WTC11 (cell line): ENCODE measurements at regions not wholly inside any gene's neighbourhood (a gene's known extent, or its start where the extent isn't known, plus 50 kb on each side); places are given as distances from the start of the nearest gene placed in this dataset.

Source experiments
- ATAC-seq: fragments of 200-7000 bp; cut with Tn5 transposase; 2 replicates; pipeline ENCODE4 v1.10.0; 2021; ENCODE audit warnings: mild to moderate bottlenecking, moderate library complexity
- CTCF ChIA-PET: fragments of 300-600 bp; sonication (Branson Sonifier 250); formaldehyde crosslinking; loops from one replicate; lab custom pipeline; 2021; ENCODE audit warnings: antibody characterized with exemption; lab: Charles Lee
- POLR2A ChIA-PET: fragments of 350-600 bp; sonication (Branson Sonifier 250); formaldehyde crosslinking; loops from one replicate; lab custom pipeline; 2021; ENCODE audit warnings: antibody characterized with exemption; lab: Charles Lee
- DNase-seq: peaks from one replicate; pipeline ENCODE4 v3.0.0; 2021; ENCODE audit warnings: low spot score
- H3K27ac Mint-ChIP-seq: 2 replicates; pipeline ENCODE4 v1.8.0; 2021; ENCODE audit warnings: mixed read lengths
- H3K27me3 Mint-ChIP-seq: 2 replicates; pipeline ENCODE4 v1.8.0; 2021; ENCODE audit warnings: low read depth, mild to moderate bottlenecking, moderate library complexity, mixed read lengths
- H3K36me3 Mint-ChIP-seq: 2 replicates; pipeline ENCODE4 v1.8.0; 2021; ENCODE audit warnings: mixed read lengths
- H3K4me1 Mint-ChIP-seq: 2 replicates; pipeline ENCODE4 v1.8.0; 2022; ENCODE audit warnings: mixed read lengths
- H3K4me3 Mint-ChIP-seq: 2 replicates; pipeline ENCODE4 v1.8.0; 2021; ENCODE audit warnings: mild to moderate bottlenecking, moderate library complexity, mixed read lengths
- H3K9me3 Mint-ChIP-seq: 2 replicates; pipeline ENCODE4 v1.8.0; 2021; ENCODE audit warnings: mixed read lengths
- ATF3 ChIP-seq: sonication (generic); formaldehyde crosslinking; conservative IDR thresholded peaks from 2 replicates; pipeline ENCODE4 v1.8.1; 2022; ENCODE audit warnings: mild to moderate bottlenecking, missing genetic modification reagents
- CTCF ChIP-seq: fragments of 200-600 bp; IDR thresholded peaks from 2 replicates; pipeline ENCODE4 v1.8.0; 2022; ENCODE audit warnings: antibody characterized with exemption
- ESRRA ChIP-seq: sonication (generic); formaldehyde crosslinking; IDR thresholded peaks from 2 replicates; pipeline ENCODE4 v1.8.1; 2022; ENCODE audit warnings: mild to moderate bottlenecking, missing genetic modification reagents, borderline replicate concordance
- ETV6 ChIP-seq: sonication (generic); formaldehyde crosslinking; IDR thresholded peaks from 2 replicates; pipeline ENCODE4 v1.8.1; 2022; ENCODE audit warnings: mild to moderate bottlenecking, missing genetic modification reagents
- FOXP1 ChIP-seq: sonication (generic); formaldehyde crosslinking; IDR thresholded peaks from 2 replicates; pipeline ENCODE4 v1.8.0; 2022; ENCODE audit warnings: missing genetic modification reagents, mild to moderate bottlenecking, moderate library complexity, borderline replicate concordance
- IRF2 ChIP-seq: sonication (generic); formaldehyde crosslinking; IDR thresholded peaks from 2 replicates; pipeline ENCODE4 v1.8.0; 2022; ENCODE audit warnings: low read depth, missing genetic modification reagents, borderline replicate concordance
- NR1H2 ChIP-seq: sonication (generic); formaldehyde crosslinking; IDR thresholded peaks from 2 replicates; pipeline ENCODE4 v1.9.0; 2021; ENCODE audit warnings: mild to moderate bottlenecking, moderate library complexity, missing genetic modification reagents
- RELA ChIP-seq: sonication (generic); formaldehyde crosslinking; IDR thresholded peaks from 2 replicates; pipeline ENCODE4 v1.8.1; 2022; ENCODE audit warnings: missing genetic modification reagents, mild to moderate bottlenecking, borderline replicate concordance
- ZNF138 ChIP-seq: sonication (generic); formaldehyde crosslinking; conservative IDR thresholded peaks from 2 replicates; pipeline ENCODE4 v1.8.1; 2022; ENCODE audit warnings: mild to moderate bottlenecking, moderate library complexity, missing genetic modification reagents
- ZNF263 ChIP-seq: sonication (generic); formaldehyde crosslinking; IDR thresholded peaks from 2 replicates; pipeline ENCODE4 v1.8.1; 2022; ENCODE audit warnings: low read depth, mild to moderate bottlenecking, moderate library complexity, missing genetic modification reagents
- ZNF317 ChIP-seq: sonication (generic); formaldehyde crosslinking; IDR thresholded peaks from 2 replicates; pipeline ENCODE4 v1.8.1; 2023; ENCODE audit warnings: low read depth, mild to moderate bottlenecking, moderate library complexity, missing genetic modification reagents, borderline replicate concordance
- ZNF416 ChIP-seq: fragments of 250-450 bp; sonication (Bioruptor Pico); IDR thresholded peaks from 2 replicates; pipeline ENCODE4 v1.9.0; 2021; ENCODE audit warnings: mild to moderate bottlenecking, inconsistent platforms
- ZNF423 ChIP-seq: fragments of 250-450 bp; sonication (Bioruptor Pico); IDR thresholded peaks from 2 replicates; pipeline ENCODE4 v2.1.2; 2022; ENCODE audit warnings: mild to moderate bottlenecking, moderate library complexity
- TF ChIP-seq, protein P1 (sequence below): fragments of 250-450 bp; sonication (Bioruptor Pico); IDR thresholded peaks from 2 replicates; pipeline ENCODE4 v1.9.0; 2021; ENCODE audit warnings: moderate library complexity, mild to moderate bottlenecking, inconsistent platforms, borderline replicate concordance
- TF ChIP-seq, protein P2 (sequence below): sonication (generic); formaldehyde crosslinking; IDR thresholded peaks from 2 replicates; pipeline ENCODE4 v1.8.1; 2023; ENCODE audit warnings: mild to moderate bottlenecking, missing genetic modification reagents
- TF ChIP-seq, protein P3 (sequence below): fragments of 250-450 bp; sonication (Bioruptor Pico); IDR thresholded peaks from 2 replicates; pipeline ENCODE4 v1.9.0; 2021; ENCODE audit warnings: mild to moderate bottlenecking, borderline replicate concordance
- TF ChIP-seq, protein P4 (sequence below): sonication (generic); formaldehyde crosslinking; IDR thresholded peaks from 2 replicates; pipeline ENCODE4 v1.8.1; 2022; ENCODE audit warnings: missing genetic modification reagents, borderline replicate concordance

DNA sequence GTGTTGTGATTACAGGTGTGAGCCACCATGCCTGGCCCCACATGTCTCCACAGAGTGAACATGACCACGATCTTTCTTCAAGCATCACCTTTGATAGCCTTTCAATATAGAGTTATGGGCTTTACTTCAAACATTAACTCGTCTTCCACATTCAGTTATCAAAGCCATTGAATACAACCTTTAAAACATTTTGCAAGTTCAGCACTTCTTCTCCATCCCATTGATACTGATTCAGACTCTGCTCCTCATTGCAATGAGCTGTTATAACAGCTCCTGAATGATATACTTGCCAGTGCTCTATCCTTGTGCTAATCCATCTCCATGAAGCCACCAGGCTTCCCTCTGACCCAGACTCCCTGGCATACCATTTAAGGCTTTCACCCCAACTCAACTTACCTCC is 223.5 kb upstream of the EEA1 start:
- no peaks in the 10 kb centered on the region for H3K36me3 Mint-ChIP-seq
- ChIA-PET POLR2A (no interaction called here), CTCF (interaction anchor here (0.6 to 0.7 kb wide), 3 partner anchors 46 to 420 kb away, joined by 4 to 5 read pairs (median 5); no protein-coding TSS in a partner anchor)
- no peak for ATAC-seq
- no peaks in the 10 kb centered on the region for H3K4me1 Mint-ChIP-seq
- TF ChIP-seq ATF3 (CRISPR knock-in tag) (no peak), CTCF (no peak), IRF2 (CRISPR knock-in tag) (no peak), ZNF317 (no peak), ZNF263 (CRISPR knock-in tag) (no peak), RELA (CRISPR knock-in tag) (no peak), ETV6 (CRISPR knock-in tag) (no peak), NR1H2 (CRISPR knock-in tag) (no peak), FOXP1 (CRISPR knock-in tag) (no peak), ESRRA (CRISPR knock-in tag) (no peak), ZNF423 (no peak), ZNF416 (CRISPR knock-in tag) (no peak), ZNF138 (CRISPR knock-in tag) (no peak)
- TF ChIP-seq, protein P1, sequence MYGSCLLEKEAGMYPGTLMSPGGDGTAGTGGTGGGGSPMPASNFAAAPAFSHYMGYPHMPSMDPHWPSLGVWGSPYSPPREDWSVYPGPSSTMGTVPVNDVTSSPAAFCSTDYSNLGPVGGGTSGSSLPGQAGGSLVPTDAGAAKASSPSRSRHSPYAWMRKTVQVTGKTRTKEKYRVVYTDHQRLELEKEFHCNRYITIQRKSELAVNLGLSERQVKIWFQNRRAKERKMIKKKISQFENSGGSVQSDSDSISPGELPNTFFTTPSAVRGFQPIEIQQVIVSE (CRISPR knock-in tag): no peak
- TF ChIP-seq, protein P2, sequence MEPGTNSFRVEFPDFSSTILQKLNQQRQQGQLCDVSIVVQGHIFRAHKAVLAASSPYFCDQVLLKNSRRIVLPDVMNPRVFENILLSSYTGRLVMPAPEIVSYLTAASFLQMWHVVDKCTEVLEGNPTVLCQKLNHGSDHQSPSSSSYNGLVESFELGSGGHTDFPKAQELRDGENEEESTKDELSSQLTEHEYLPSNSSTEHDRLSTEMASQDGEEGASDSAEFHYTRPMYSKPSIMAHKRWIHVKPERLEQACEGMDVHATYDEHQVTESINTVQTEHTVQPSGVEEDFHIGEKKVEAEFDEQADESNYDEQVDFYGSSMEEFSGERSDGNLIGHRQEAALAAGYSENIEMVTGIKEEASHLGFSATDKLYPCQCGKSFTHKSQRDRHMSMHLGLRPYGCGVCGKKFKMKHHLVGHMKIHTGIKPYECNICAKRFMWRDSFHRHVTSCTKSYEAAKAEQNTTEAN (CRISPR knock-in tag): no peak
- TF ChIP-seq, protein P3, sequence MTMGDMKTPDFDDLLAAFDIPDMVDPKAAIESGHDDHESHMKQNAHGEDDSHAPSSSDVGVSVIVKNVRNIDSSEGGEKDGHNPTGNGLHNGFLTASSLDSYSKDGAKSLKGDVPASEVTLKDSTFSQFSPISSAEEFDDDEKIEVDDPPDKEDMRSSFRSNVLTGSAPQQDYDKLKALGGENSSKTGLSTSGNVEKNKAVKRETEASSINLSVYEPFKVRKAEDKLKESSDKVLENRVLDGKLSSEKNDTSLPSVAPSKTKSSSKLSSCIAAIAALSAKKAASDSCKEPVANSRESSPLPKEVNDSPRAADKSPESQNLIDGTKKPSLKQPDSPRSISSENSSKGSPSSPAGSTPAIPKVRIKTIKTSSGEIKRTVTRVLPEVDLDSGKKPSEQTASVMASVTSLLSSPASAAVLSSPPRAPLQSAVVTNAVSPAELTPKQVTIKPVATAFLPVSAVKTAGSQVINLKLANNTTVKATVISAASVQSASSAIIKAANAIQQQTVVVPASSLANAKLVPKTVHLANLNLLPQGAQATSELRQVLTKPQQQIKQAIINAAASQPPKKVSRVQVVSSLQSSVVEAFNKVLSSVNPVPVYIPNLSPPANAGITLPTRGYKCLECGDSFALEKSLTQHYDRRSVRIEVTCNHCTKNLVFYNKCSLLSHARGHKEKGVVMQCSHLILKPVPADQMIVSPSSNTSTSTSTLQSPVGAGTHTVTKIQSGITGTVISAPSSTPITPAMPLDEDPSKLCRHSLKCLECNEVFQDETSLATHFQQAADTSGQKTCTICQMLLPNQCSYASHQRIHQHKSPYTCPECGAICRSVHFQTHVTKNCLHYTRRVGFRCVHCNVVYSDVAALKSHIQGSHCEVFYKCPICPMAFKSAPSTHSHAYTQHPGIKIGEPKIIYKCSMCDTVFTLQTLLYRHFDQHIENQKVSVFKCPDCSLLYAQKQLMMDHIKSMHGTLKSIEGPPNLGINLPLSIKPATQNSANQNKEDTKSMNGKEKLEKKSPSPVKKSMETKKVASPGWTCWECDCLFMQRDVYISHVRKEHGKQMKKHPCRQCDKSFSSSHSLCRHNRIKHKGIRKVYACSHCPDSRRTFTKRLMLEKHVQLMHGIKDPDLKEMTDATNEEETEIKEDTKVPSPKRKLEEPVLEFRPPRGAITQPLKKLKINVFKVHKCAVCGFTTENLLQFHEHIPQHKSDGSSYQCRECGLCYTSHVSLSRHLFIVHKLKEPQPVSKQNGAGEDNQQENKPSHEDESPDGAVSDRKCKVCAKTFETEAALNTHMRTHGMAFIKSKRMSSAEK (CRISPR knock-in tag): no peak
- TF ChIP-seq, protein P4, sequence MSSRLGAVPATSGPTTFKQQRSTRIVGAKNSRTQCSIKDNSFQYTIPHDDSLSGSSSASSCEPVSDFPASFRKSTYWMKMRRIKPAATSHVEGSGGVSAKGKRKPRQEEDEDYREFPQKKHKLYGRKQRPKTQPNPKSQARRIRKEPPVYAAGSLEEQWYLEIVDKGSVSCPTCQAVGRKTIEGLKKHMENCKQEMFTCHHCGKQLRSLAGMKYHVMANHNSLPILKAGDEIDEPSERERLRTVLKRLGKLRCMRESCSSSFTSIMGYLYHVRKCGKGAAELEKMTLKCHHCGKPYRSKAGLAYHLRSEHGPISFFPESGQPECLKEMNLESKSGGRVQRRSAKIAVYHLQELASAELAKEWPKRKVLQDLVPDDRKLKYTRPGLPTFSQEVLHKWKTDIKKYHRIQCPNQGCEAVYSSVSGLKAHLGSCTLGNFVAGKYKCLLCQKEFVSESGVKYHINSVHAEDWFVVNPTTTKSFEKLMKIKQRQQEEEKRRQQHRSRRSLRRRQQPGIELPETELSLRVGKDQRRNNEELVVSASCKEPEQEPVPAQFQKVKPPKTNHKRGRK (CRISPR knock-in tag): no peak
- peaks cover 15% of the 10 kb centered on the region for H3K9me3 Mint-ChIP-seq
- no peak overlapping the region for H3K4me3 Mint-ChIP-seq
- H3K27ac Mint-ChIP-seq: no peak overlapping the region
- H3K27me3 Mint-ChIP-seq: no peaks in the 10 kb centered on the region
- DNase-seq: no peak
